ENCODE measurements at regions not wholly inside any gene's neighbourhood (a gene's known extent, or its start where the extent isn't known, plus 50 kb on each side); places are given as distances from the start of the nearest gene placed in this dataset.

DNA sequence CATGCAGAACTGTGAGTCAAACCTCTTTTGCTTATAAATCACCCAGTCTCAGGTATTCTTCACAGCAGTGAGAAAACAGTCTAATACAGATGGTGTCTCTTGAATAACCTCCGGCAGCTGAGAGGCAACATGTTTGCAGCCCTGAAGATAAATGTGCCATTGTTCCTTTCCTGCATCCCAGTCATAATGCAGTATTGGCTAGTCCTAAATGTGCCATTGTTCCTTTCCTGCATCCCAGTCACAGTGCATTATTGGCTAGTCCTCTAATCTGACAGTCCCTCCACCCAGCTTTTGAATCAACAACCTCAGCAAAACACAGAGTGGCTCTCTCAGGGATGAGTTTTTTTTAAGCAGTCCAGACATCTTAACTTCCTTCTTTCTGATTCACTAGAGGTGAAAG lies 550.7 kb downstream of the RIT2 start:
- Mint-ChIP-seq H3K4me1 (peaks cover under 1% of the 10 kb centered on the region), H3K9me3 (no peaks in the 10 kb centered on the region), H3K36me3 (ENCODE audit: low read depth) (no peaks in the 10 kb centered on the region), H3K4me3 (no peak overlapping the region), H3K27me3 (ENCODE audit: low read depth, poor library complexity) (peaks cover 6% of the 10 kb centered on the region), H3K27ac (no peak overlapping the region)
- TF ChIP-seq, protein P1, sequence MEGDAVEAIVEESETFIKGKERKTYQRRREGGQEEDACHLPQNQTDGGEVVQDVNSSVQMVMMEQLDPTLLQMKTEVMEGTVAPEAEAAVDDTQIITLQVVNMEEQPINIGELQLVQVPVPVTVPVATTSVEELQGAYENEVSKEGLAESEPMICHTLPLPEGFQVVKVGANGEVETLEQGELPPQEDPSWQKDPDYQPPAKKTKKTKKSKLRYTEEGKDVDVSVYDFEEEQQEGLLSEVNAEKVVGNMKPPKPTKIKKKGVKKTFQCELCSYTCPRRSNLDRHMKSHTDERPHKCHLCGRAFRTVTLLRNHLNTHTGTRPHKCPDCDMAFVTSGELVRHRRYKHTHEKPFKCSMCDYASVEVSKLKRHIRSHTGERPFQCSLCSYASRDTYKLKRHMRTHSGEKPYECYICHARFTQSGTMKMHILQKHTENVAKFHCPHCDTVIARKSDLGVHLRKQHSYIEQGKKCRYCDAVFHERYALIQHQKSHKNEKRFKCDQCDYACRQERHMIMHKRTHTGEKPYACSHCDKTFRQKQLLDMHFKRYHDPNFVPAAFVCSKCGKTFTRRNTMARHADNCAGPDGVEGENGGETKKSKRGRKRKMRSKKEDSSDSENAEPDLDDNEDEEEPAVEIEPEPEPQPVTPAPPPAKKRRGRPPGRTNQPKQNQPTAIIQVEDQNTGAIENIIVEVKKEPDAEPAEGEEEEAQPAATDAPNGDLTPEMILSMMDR (IDR thresholded peaks at IDR 0.05), result no peak
- no peak for DNase-seq

DNA sequence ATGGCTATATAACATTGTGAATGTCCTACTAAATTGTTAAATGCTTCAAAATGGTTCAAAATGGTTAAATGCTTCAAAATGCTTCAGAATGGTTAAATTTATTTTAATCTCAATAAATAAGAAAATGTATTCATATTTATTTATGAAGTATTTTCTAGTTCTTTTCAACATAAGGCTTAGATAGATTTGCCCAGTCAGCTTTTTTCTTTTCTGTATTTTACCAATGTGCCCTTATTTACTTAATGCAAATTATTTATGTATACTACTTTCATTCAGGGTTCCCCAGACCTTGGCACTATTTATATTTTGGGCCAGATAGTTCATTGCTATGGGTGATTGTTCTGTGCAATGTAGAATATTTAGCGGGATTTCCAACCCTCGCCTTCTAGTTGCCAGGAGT lies 546.7 kb downstream of the RIT2 start:
- H3K27me3 Mint-ChIP-seq (ENCODE audit: low read depth, poor library complexity), result peaks cover 6% of the 10 kb centered on the region
- no peak overlapping the region for H3K4me3 Mint-ChIP-seq
- no peaks in the 10 kb centered on the region for H3K36me3 Mint-ChIP-seq (ENCODE audit: low read depth)
- TF ChIP-seq, protein P1 (IDR thresholded peaks at IDR 0.05), result no peak
- no peaks in the 10 kb centered on the region for H3K9me3 Mint-ChIP-seq
- no peaks in the 10 kb centered on the region for H3K4me1 Mint-ChIP-seq
- no peak overlapping the region for H3K27ac Mint-ChIP-seq
- DNase-seq, result no peak

DNA sequence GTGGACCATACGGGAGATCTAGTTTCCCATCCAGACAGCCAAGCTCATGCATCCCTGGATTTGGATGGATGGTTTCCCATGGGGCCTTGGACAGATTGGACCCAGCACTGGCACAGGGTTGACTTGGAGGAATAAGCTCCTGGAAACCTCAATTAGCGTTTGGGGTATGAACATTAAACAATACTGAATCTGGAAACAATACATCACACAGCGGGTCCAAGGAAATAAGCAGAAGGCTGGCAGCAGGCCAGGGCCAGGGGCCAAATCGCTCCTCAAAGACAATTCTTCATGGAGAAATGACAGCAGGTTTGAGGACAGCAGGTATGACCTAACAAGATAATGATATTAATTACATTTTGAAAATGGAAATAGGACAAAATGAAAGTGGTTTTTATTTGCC lies 540.6 kb downstream of the RIT2 start:
- Mint-ChIP-seq H3K4me3 (no peak overlapping the region), H3K27ac (no peak overlapping the region), H3K4me1 (no peaks in the 10 kb centered on the region), H3K9me3 (no peaks in the 10 kb centered on the region), H3K36me3 (ENCODE audit: low read depth) (no peaks in the 10 kb centered on the region), H3K27me3 (ENCODE audit: low read depth, poor library complexity) (peaks cover 3% of the 10 kb centered on the region)
- no peak for DNase-seq
- TF ChIP-seq, protein P1 (IDR thresholded peaks at IDR 0.05), result no peak

DNA sequence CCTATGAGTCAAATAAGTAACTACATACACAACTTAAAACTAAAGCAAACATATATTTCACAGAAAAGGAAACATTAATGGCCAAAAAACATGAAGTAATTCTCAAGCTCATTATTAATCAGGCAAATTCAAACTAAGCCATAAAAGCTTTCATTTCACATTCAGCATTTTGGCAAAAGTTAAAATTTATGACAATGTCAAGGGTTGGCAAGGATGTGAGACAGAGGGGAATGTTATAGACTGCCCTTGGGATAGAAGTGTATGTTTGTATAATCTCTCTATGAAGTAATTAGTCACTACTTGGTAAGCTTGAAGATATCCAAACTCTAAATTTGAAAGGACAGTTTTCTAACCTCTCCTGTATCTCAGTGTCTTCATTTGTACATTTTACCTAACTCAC lies 539.4 kb downstream of the RIT2 start:
- H3K27ac Mint-ChIP-seq, result no peak overlapping the region
- no peak overlapping the region for H3K4me3 Mint-ChIP-seq
- DNase-seq, result no peak
- H3K27me3 Mint-ChIP-seq (ENCODE audit: low read depth, poor library complexity), result no peaks in the 10 kb centered on the region
- H3K4me1 Mint-ChIP-seq, result no peaks in the 10 kb centered on the region
- no peaks in the 10 kb centered on the region for H3K36me3 Mint-ChIP-seq (ENCODE audit: low read depth)
- no peaks in the 10 kb centered on the region for H3K9me3 Mint-ChIP-seq
- TF ChIP-seq, protein P1 (IDR thresholded peaks at IDR 0.05), result no peak

DNA sequence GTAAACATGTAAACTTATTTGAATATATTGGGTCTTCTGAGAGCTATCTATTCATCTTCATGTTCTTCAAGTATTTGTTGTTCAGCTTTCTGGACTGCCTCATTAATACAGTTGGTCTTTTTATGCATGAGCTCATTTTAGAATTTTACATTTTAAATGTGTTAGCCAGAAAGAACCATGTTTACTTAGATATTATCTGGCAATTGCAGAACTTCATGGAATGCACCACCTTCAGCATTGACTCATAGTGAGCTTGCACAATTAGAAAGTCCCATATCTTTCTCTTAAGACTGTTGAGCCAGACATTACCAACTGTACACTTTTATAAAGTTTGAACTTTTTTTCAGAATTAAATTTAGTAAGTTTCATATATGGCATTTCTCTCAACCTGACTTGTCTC lies 536.7 kb downstream of the RIT2 start:
- no peaks in the 10 kb centered on the region for H3K36me3 Mint-ChIP-seq (ENCODE audit: low read depth)
- no peak overlapping the region for H3K4me3 Mint-ChIP-seq
- DNase-seq, result no peak
- TF ChIP-seq, protein P1 (IDR thresholded peaks at IDR 0.05), result no peak
- H3K27ac Mint-ChIP-seq, result no peak overlapping the region
- no peaks in the 10 kb centered on the region for H3K4me1 Mint-ChIP-seq
- H3K27me3 Mint-ChIP-seq (ENCODE audit: low read depth, poor library complexity), result no peaks in the 10 kb centered on the region
- H3K9me3 Mint-ChIP-seq, result no peaks in the 10 kb centered on the region

DNA sequence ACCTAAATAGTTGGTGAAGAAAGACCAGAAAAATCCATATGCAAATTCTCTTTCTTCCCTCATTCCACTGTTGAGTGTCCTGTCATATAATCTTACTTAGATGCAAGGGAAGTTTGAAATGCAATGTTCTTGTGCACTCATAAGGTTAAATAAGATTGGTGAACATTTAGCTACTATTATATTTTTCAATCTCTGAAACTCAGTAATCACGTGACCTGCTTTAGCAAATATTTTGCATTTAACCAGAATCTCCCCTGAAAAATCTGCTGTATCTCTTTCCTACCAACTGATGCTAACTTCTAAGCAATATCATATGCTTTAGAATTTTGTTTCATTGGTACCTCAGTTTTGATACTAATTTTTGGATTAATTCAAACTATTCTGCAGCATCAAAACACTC lies 533.2 kb downstream of the RIT2 start:
- H3K4me1 Mint-ChIP-seq, result peaks cover 10% of the 10 kb centered on the region
- TF ChIP-seq, protein P1 (IDR thresholded peaks at IDR 0.05), result no peak
- no peak overlapping the region for H3K27ac Mint-ChIP-seq
- no peaks in the 10 kb centered on the region for H3K27me3 Mint-ChIP-seq (ENCODE audit: low read depth, poor library complexity)
- H3K36me3 Mint-ChIP-seq (ENCODE audit: low read depth), result no peaks in the 10 kb centered on the region
- no peaks in the 10 kb centered on the region for H3K9me3 Mint-ChIP-seq
- no peak overlapping the region for H3K4me3 Mint-ChIP-seq
- no peak for DNase-seq
